ENCODE measurements at regions not wholly inside any gene's neighbourhood (a gene's known extent, or its start where the extent isn't known, plus 50 kb on each side); places are given as distances from the start of the nearest gene placed in this dataset.

- no peak overlapping the region for H3K4ac ChIP-seq (ENCODE audit: low read depth, low read length)
- WGBS, 2 experiments (ENCODE audit: extremely low coverage in 2 of 2, insufficient read length in 1 of 2), result no CpG with 5 or more reads among the region's 1 CpG
- no peak overlapping the region for H4K8ac ChIP-seq (ENCODE audit: low read depth in 2 of 2, low read length in 2 of 2)
- no peaks in the 10 kb centered on the region for H4K20me1 ChIP-seq (ENCODE audit: insufficient read depth, low read length)
- H3K27me3 ChIP-seq (ENCODE audit: control insufficient read depth, insufficient read depth, low read length), result peaks cover 36% of the 10 kb centered on the region
- H3K56ac ChIP-seq (ENCODE audit: extremely low read depth, insufficient read depth, low read length), result no peak overlapping the region
- H3K14ac ChIP-seq (replicated peaks; ENCODE audit: low read depth, low read length), result no peak overlapping the region
- H2AFZ ChIP-seq (replicated peaks; ENCODE audit: low read length, poor library complexity), result no peak overlapping the region
- no peak for TF ChIP-seq MAFK (IDR thresholded peaks at IDR 0.05; ENCODE audit: low read depth, low read length)
- TF ChIP-seq, protein P1, sequence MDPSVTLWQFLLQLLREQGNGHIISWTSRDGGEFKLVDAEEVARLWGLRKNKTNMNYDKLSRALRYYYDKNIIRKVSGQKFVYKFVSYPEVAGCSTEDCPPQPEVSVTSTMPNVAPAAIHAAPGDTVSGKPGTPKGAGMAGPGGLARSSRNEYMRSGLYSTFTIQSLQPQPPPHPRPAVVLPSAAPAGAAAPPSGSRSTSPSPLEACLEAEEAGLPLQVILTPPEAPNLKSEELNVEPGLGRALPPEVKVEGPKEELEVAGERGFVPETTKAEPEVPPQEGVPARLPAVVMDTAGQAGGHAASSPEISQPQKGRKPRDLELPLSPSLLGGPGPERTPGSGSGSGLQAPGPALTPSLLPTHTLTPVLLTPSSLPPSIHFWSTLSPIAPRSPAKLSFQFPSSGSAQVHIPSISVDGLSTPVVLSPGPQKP (IDR thresholded peaks at IDR 0.05; ENCODE audit: borderline replicate concordance, low read depth, low read length), result no peak
- no peak for TF ChIP-seq USF2 (IDR thresholded peaks at IDR 0.05; ENCODE audit: low read depth, low read length)
- TF ChIP-seq RCOR1 (IDR thresholded peaks at IDR 0.05; ENCODE audit: insufficient replicate concordance, low read length), result no peak
- TF ChIP-seq RFX5 (IDR thresholded peaks at IDR 0.05; ENCODE audit: low read depth, low read length), result no peak
- TF ChIP-seq NFE2L2 (IDR thresholded peaks at IDR 0.05; ENCODE audit: low read depth, low read length), result no peak
- TF ChIP-seq MAZ (IDR thresholded peaks at IDR 0.05; ENCODE audit: borderline replicate concordance, low read depth, low read length), result no peak
- no peak for TF ChIP-seq CHD1 (IDR thresholded peaks at IDR 0.05; ENCODE audit: low read depth, low read length)
- no peak for TF ChIP-seq SMC3 (IDR thresholded peaks at IDR 0.05; ENCODE audit: low read depth, low read length)
- TF ChIP-seq MXI1 (IDR thresholded peaks at IDR 0.05; ENCODE audit: borderline replicate concordance, low read depth, low read length), result no peak
- no peak for TF ChIP-seq POLR2A (IDR thresholded peaks at IDR 0.05; ENCODE audit: low read depth, low read length)
- no peak for TF ChIP-seq RAD21 (IDR thresholded peaks at IDR 0.05; ENCODE audit: low read length)
- TF ChIP-seq FOS (IDR thresholded peaks at IDR 0.05; ENCODE audit: low read depth, low read length), result no peak
- no peak for ATAC-seq (ENCODE audit: low read depth)
- H3K9me3 ChIP-seq (ENCODE audit: control insufficient read depth, insufficient read depth, low read length), result no peaks in the 10 kb centered on the region; the same call in 1 of the 2 replicates
- H4K91ac ChIP-seq (ENCODE audit: insufficient read depth, low read depth, low read length), result no peak overlapping the region
- no peaks in the 10 kb centered on the region for H3K79me1 ChIP-seq (ENCODE audit: low read depth in 1 of 2, low read length in 2 of 2)
- H2BK15ac ChIP-seq (ENCODE audit: low read depth, low read length), result no peak overlapping the region
- CTCF ChIA-PET, result interaction anchor here (0.6 to 0.9 kb wide), 2 partner anchors 35 to 60 kb away, joined by 3 read pairs; no protein-coding TSS in a partner anchor
- no peak overlapping the region for H3K18ac ChIP-seq (ENCODE audit: low read depth, low read length)
- no peaks in the 10 kb centered on the region for H3K4me1 ChIP-seq (ENCODE audit: control insufficient read depth, insufficient read depth, low read length)
- H3K4me2 ChIP-seq (ENCODE audit: low read depth, low read length), result no peak overlapping the region
- in situ Hi-C loops (cut with MboI; ENCODE audit: low sequenced_read_pairs), result no loop called here
- H3K23ac ChIP-seq (ENCODE audit: low read depth, low read length), result no peak overlapping the region
- DNase-seq, result no peak
- no peak overlapping the region for H2BK5ac ChIP-seq (ENCODE audit: low read depth, low read length, poor library complexity, severe bottlenecking)
- H3K4me3 ChIP-seq (ENCODE audit: insufficient read depth, low read depth, low read length), result no peak overlapping the region
- dilution Hi-C loops (cut with HindIII; ENCODE audit: low sequenced_read_pairs, unreplicated experiment), result no loop called here
- H2AK5ac ChIP-seq (ENCODE audit: low read depth, low read length), result no peak overlapping the region
- no peak overlapping the region for H2BK20ac ChIP-seq (ENCODE audit: low read depth, low read length)
- H3K27ac ChIP-seq (ENCODE audit: insufficient read depth, low read length), result no peak overlapping the region
- no peak overlapping the region for H3K9ac ChIP-seq (ENCODE audit: low read depth, low read length)
- H3K9me1 ChIP-seq (ENCODE audit: insufficient read depth, low read length), result no peaks in the 10 kb centered on the region
- no peak overlapping the region for H2BK120ac ChIP-seq (ENCODE audit: low read depth, low read length)
- BruUV-seq (replicated peaks), result no TSS peak
- H2AK9ac ChIP-seq (replicated peaks; ENCODE audit: low read depth, low read length, poor library complexity), result no peak overlapping the region
- H3K36me3 ChIP-seq (ENCODE audit: control insufficient read depth, insufficient read depth, low read length), result no peaks in the 10 kb centered on the region
- no peak overlapping the region for H4K5ac ChIP-seq (ENCODE audit: low read depth, low read length)
- POLR2A ChIA-PET (ENCODE audit: unreplicated experiment), result no interaction called here
- intact Hi-C loops (cut with micrococcal nuclease), result no loop called here
Observed at GRCh38 chr13:99133230-99133629, 67.4 kb upstream of the UBAC2 start.
